Stimulated activated naive CD8-positive, alpha-beta T cell treated with anti-CD3 and anti-CD28 coated beads, Interleukin-15, Interleukin-2, amounts not matched to agents 100 ng/mL and 50 ng/mL, for 24 hours (primary cell): ENCODE measurements at regions not wholly inside any gene's neighbourhood (a gene's known extent, or its start where the extent isn't known, plus 50 kb on each side); places are given as distances from the start of the nearest gene placed in this dataset.

Experiments used
- H3K27ac Mint-ChIP-seq: one replicate; pipeline ENCODE4 v1.8.0; 2021; ENCODE audit warnings: mild to moderate bottlenecking, mixed read lengths
- H3K27me3 Mint-ChIP-seq: one replicate; pipeline ENCODE4 v1.8.0; 2021; ENCODE audit warnings: mixed read lengths
- H3K36me3 Mint-ChIP-seq: one replicate; pipeline ENCODE4 v1.8.0; 2021; ENCODE audit warnings: low read depth, mixed read lengths
- H3K4me1 Mint-ChIP-seq: one replicate; pipeline ENCODE4 v1.8.0; 2021; ENCODE audit warnings: low read depth, mixed read lengths
- H3K4me3 Mint-ChIP-seq: one replicate; pipeline ENCODE4 v1.8.0; 2021; ENCODE audit warnings: mild to moderate bottlenecking, mixed read lengths
- H3K9me3 Mint-ChIP-seq: one replicate; pipeline ENCODE4 v1.8.0; 2021; ENCODE audit warnings: mixed read lengths

GRCh38 chr6:137746264-137746663 lies 120.8 kb upstream of the TNFAIP3 start:
- Mint-ChIP-seq H3K27ac (peak overlapping the region; percentile 75), H3K27me3 (peaks cover 3% of the 10 kb centered on the region), H3K4me3 (no peak overlapping the region), H3K4me1 (peaks cover 32% of the 10 kb centered on the region), H3K9me3 (no peaks in the 10 kb centered on the region), H3K36me3 (no peaks in the 10 kb centered on the region)

DNA sequence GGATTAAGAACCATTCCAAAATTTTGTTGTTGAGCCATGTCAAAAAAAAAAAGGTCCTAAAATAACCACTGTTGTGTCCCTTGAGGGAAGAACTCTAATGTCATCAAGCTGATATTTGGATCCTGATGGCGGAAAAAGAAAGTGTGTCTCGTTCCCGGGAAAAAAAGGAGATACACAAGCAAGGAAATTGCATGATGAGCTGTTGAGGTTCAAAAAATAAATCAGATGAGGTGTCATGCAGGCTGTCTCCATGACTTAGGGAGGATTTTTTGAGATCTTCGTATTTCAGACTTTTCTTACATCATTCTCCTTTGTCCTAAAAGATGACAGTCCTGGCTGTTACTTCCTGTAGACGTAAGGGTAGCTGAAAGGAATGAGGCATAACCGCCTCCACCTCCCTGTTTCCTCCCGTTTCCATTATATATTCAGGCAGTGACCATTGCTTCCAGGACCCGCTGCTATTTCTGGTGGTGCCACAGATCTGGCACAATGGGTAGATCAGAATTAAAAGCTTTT lies 117.3 kb upstream of the TNFAIP3 start:
- peaks cover 3% of the 10 kb centered on the region for H3K27me3 Mint-ChIP-seq
- no peak overlapping the region for H3K27ac Mint-ChIP-seq
- H3K36me3 Mint-ChIP-seq = no peaks in the 10 kb centered on the region
- peaks cover 36% of the 10 kb centered on the region for H3K4me1 Mint-ChIP-seq
- no peak overlapping the region for H3K4me3 Mint-ChIP-seq
- no peaks in the 10 kb centered on the region for H3K9me3 Mint-ChIP-seq

DNA sequence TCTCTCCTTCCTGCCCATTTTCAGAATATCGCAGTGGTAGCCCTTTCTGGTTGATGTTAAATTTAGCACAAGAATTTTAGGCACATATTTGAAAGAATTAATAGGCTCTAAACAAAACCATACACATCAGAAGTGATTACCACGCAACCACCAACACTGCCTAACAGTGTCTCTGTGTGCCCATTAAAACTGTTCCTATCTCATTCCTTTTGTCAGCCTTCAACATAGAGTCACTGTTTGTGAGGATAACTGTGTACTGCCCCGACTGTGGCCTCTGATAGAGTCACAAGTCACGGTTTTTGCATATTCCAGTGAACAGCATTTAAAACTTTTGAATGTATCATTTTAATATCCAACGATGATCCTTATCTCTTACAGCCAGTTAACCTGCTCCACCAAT lies 116.8 kb upstream of the TNFAIP3 start:
- H3K9me3 Mint-ChIP-seq = no peaks in the 10 kb centered on the region
- H3K4me3 Mint-ChIP-seq = no peak overlapping the region
- peaks cover 3% of the 10 kb centered on the region for H3K27me3 Mint-ChIP-seq
- H3K4me1 Mint-ChIP-seq = peaks cover 35% of the 10 kb centered on the region
- no peak overlapping the region for H3K27ac Mint-ChIP-seq
- H3K36me3 Mint-ChIP-seq = no peaks in the 10 kb centered on the region

GRCh38 chr6:137751768-137752560 lies 115.1 kb upstream of the TNFAIP3 start:
- no peak overlapping the region for H3K4me3 Mint-ChIP-seq
- H3K27me3 Mint-ChIP-seq = peaks cover 3% of the 10 kb centered on the region
- H3K4me1 Mint-ChIP-seq = peaks cover 30% of the 10 kb centered on the region
- H3K27ac Mint-ChIP-seq = no peak overlapping the region
- H3K9me3 Mint-ChIP-seq = no peaks in the 10 kb centered on the region
- H3K36me3 Mint-ChIP-seq = no peaks in the 10 kb centered on the region

DNA sequence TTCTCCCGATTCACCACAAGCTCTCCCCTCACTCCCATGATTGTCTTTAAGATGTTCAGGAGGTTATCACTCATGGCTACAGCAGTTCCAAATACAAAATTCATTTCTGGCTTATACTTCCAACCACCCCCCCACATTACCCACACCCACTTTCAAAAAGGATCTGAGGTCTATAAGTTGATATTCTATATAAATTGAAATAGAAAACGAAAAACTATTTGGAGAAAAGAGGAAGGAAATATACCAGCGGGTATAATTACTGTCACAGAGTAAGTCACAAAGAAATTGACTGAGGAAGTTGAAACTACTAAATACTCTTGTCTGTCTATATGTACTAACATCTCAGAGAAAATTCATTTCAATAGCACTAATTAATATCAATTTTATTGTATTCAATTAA lies 112.7 kb upstream of the TNFAIP3 start:
- no peaks in the 10 kb centered on the region for H3K9me3 Mint-ChIP-seq
- H3K36me3 Mint-ChIP-seq = no peaks in the 10 kb centered on the region
- H3K4me1 Mint-ChIP-seq = peaks cover 32% of the 10 kb centered on the region
- H3K4me3 Mint-ChIP-seq = peak overlapping the region; percentile 6
- no peaks in the 10 kb centered on the region for H3K27me3 Mint-ChIP-seq
- H3K27ac Mint-ChIP-seq = peak overlapping the region; percentile 38

DNA sequence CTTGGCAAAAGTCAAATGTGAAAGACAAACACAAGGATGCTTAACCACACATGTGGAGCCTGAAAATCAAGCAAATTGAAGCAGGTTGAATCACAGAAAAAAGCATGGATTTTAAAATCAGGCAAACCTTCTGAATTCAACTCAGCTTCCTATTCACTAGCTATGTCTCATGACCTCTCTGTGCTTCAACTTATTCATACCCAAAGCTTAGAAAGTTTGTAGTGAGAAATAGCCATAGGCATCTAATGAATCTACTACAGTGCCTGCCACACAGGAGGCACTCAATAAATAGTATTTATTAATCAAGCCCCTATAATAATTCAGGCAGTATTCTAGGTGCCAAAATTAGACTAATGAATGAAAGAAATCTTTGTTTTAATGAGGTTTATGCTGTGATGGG lies 112.2 kb upstream of the TNFAIP3 start:
- Mint-ChIP-seq H3K27me3 (no peaks in the 10 kb centered on the region), H3K9me3 (no peaks in the 10 kb centered on the region), H3K27ac (peak overlapping the region; percentile 74), H3K4me1 (peaks cover 33% of the 10 kb centered on the region), H3K36me3 (no peaks in the 10 kb centered on the region), H3K4me3 (no peak overlapping the region)

DNA sequence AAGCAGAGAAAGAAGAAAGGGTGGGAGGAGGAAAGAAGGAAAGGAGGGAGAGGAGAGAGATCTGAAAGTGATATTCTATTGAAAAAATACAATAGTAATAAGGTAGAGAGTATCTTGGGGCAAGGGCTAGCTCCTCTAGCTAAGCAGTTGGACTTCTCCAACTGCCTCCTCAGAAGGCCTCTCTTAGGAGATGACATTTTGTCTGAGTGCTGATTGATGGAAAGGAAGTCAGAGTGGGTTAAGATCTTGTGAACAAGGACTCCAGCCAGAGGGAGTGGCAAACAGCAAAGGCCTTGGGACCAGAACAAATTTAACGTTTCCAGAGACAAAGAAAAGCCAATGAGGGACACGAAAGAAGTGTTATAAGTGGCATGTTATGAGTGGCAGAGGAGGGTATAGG lies 111.8 kb upstream of the TNFAIP3 start:
- H3K9me3 Mint-ChIP-seq = no peaks in the 10 kb centered on the region
- H3K4me1 Mint-ChIP-seq = peaks cover 33% of the 10 kb centered on the region
- H3K4me3 Mint-ChIP-seq = no peak overlapping the region
- H3K36me3 Mint-ChIP-seq = no peaks in the 10 kb centered on the region
- H3K27me3 Mint-ChIP-seq = no peaks in the 10 kb centered on the region
- peak overlapping the region; percentile 74 for H3K27ac Mint-ChIP-seq

- no peaks in the 10 kb centered on the region for H3K9me3 Mint-ChIP-seq
- H3K27me3 Mint-ChIP-seq = no peaks in the 10 kb centered on the region
- no peaks in the 10 kb centered on the region for H3K36me3 Mint-ChIP-seq
- H3K4me3 Mint-ChIP-seq = no peak overlapping the region
- H3K4me1 Mint-ChIP-seq = peaks cover 33% of the 10 kb centered on the region
- no peak overlapping the region for H3K27ac Mint-ChIP-seq
Observed at GRCh38 chr6:137756788-137757187, 110.3 kb upstream of the TNFAIP3 start.

DNA sequence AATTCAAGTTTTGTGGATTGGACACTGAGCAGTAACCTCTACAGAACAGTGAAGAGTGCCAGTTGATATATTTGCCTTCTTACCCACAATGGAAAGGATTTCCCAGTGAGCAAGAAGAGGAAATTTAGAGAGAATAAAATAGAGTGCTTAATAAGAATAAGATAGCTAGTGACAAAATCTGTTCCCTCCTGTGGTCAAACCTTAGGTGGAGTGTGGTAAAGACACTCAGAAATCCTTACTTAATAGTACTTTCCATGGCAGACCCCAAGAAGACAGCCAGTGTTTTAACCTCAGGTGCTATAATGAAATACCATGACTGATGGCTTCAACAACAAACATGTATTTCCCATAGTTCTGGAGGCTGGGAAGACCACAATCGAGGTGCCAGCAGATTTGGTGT lies 108.4 kb upstream of the TNFAIP3 start:
- no peak overlapping the region for H3K27ac Mint-ChIP-seq
- no peaks in the 10 kb centered on the region for H3K36me3 Mint-ChIP-seq
- H3K4me3 Mint-ChIP-seq = no peak overlapping the region
- no peaks in the 10 kb centered on the region for H3K27me3 Mint-ChIP-seq
- H3K4me1 Mint-ChIP-seq = peaks cover 28% of the 10 kb centered on the region
- H3K9me3 Mint-ChIP-seq = no peaks in the 10 kb centered on the region

DNA sequence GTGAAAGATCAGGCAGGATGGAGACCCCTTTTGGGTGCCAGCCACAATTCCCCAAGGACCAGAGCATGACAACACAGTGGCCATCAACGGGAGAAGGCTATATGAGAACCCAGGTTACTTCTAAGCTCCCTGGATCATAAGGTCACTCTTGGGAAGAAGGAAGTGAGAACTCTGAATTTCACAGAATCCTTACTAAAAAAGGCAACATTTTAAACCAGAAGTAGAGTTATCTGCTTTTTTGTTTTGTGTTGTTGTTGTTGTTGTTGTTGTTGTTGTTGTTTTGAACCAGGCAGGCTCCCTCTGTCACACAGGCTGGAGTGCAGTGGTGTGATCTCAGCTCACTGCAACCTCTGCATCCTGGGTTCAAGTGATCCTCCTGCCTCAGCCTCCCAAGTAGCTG lies 107.4 kb upstream of the TNFAIP3 start:
- Mint-ChIP-seq H3K4me3 (no peak overlapping the region), H3K27ac (no peak overlapping the region), H3K4me1 (peaks cover 23% of the 10 kb centered on the region), H3K9me3 (no peaks in the 10 kb centered on the region), H3K36me3 (no peaks in the 10 kb centered on the region), H3K27me3 (no peaks in the 10 kb centered on the region)

GRCh38 chr6:137761072-137761471 lies 106.0 kb upstream of the TNFAIP3 start:
- no peaks in the 10 kb centered on the region for H3K36me3 Mint-ChIP-seq
- peaks cover 14% of the 10 kb centered on the region for H3K4me1 Mint-ChIP-seq
- H3K27me3 Mint-ChIP-seq = no peaks in the 10 kb centered on the region
- no peaks in the 10 kb centered on the region for H3K9me3 Mint-ChIP-seq
- H3K4me3 Mint-ChIP-seq = no peak overlapping the region
- no peak overlapping the region for H3K27ac Mint-ChIP-seq

DNA sequence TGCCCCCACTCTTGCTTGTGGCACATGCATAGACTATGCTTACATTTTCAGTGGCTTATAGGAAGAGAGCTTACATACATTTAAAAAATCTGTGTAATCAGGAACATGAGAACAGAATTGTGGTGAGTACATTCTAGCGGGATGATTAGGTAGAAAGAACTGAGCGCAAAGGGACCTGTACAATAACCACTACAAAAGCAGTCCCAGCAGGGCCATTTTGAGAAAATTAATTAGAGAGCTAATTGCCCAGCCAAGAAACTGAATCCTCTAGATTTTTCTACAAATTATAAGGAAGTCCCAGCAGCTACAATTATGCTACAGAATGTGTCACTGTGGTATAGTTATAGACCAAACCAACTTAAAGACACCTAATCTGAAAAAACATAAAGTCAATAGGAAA lies 105.6 kb upstream of the TNFAIP3 start:
- no peak overlapping the region for H3K4me3 Mint-ChIP-seq
- no peaks in the 10 kb centered on the region for H3K9me3 Mint-ChIP-seq
- H3K4me1 Mint-ChIP-seq = peaks cover 14% of the 10 kb centered on the region
- H3K36me3 Mint-ChIP-seq = no peaks in the 10 kb centered on the region
- no peak overlapping the region for H3K27ac Mint-ChIP-seq
- H3K27me3 Mint-ChIP-seq = no peaks in the 10 kb centered on the region

GRCh38 chr6:137762168-137763090 lies 104.6 kb upstream of the TNFAIP3 start:
- Mint-ChIP-seq H3K27ac (no peak overlapping the region), H3K9me3 (no peaks in the 10 kb centered on the region), H3K36me3 (no peaks in the 10 kb centered on the region), H3K4me3 (no peak overlapping the region), H3K4me1 (peaks cover 20% of the 10 kb centered on the region), H3K27me3 (no peaks in the 10 kb centered on the region)

DNA sequence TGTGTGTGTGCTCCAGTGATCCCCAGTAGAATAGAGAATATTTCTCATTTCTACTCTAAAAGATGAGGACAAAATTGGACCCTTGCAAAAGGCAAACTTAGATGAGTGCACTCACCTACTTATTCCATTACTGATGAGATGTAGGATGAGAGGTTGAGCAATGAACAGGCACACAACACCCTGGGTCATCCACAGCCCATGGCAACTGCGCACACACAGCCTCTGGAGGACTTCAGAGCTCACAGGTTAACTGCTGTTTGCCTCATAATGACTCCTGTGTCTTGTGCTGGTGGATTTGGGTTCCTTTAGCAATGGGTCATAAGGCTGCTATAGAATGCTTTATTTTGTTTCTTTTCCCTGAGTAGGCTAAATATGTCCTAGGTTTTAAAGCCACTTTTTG lies 103.6 kb upstream of the TNFAIP3 start:
- no peak overlapping the region for H3K27ac Mint-ChIP-seq

DNA sequence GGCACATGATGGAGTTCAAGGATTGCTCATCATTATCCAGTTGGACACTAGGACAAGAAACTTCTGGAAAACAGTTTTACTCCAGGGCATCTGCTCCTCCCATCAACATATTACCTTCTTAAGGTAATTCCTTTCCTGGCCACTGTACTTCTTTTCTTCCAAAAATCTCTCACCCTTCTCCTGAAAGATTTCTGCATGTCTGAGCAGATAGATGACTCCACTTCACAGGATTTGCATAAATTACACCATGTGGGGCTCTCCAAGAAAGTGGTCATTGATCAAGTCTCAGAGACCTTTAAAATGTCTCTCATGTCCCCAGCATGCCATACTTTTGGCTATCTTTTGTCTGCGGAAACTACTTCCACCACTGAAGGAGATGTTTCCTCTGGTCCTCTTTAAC lies 103.2 kb upstream of the TNFAIP3 start:
- Mint-ChIP-seq H3K27ac (no peak overlapping the region), H3K27me3 (no peaks in the 10 kb centered on the region), H3K4me1 (peaks cover 26% of the 10 kb centered on the region), H3K4me3 (no peak overlapping the region), H3K36me3 (no peaks in the 10 kb centered on the region), H3K9me3 (no peaks in the 10 kb centered on the region)

More for the DNA sequence above, 103.6 kb upstream of the TNFAIP3 start:
- no peak overlapping the region for H3K4me3 Mint-ChIP-seq
- H3K27me3 Mint-ChIP-seq = no peaks in the 10 kb centered on the region
- H3K4me1 Mint-ChIP-seq = peaks cover 26% of the 10 kb centered on the region
- no peaks in the 10 kb centered on the region for H3K36me3 Mint-ChIP-seq
- H3K9me3 Mint-ChIP-seq = no peaks in the 10 kb centered on the region
